ENCODE measurements at regions not wholly inside any gene's neighbourhood (a gene's known extent, or its start where the extent isn't known, plus 50 kb on each side); places are given as distances from the start of the nearest gene placed in this dataset.
A peak's percentile ranks its signal among the peaks of the same experiment; 100 is the strongest.

DNA sequence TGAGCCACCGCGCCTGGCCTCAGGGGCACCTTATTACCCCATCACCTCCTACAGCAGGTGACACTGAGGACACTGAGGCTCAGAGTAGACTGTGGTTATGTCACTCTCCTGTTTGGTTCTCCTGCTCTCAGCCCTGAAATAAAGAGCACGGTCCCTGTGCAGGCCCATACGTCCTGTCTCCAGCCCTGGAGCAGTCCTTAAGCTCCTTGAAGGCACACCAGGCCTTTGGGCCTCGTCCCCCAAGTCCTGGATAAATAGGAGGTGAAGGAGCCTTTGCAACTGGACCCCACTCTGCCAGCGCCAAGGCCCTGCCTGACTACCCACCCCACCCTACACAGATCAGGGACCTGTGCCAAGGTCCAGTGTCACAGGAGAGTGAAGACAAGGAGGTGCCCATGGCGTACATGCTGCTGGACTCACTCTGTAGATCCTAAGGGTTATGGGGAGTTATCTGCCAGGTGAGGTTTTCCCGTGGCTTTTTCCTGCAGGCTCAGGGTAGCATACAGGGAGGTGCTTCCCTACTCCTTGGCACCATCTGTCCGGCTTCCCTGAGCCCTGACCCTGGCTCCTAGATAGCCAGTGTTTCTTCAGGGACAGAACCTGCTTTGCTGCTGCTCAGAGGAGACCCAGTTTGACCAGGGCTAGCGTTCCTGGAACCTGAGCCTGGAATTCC is 253.2 kb downstream of the SEC14L1 start:
- DNase-seq (no peak), ATAC-seq (ENCODE audit: poor library complexity) (no peak)
- intact Hi-C loops (cut with DNase I) = no loop called here

DNA sequence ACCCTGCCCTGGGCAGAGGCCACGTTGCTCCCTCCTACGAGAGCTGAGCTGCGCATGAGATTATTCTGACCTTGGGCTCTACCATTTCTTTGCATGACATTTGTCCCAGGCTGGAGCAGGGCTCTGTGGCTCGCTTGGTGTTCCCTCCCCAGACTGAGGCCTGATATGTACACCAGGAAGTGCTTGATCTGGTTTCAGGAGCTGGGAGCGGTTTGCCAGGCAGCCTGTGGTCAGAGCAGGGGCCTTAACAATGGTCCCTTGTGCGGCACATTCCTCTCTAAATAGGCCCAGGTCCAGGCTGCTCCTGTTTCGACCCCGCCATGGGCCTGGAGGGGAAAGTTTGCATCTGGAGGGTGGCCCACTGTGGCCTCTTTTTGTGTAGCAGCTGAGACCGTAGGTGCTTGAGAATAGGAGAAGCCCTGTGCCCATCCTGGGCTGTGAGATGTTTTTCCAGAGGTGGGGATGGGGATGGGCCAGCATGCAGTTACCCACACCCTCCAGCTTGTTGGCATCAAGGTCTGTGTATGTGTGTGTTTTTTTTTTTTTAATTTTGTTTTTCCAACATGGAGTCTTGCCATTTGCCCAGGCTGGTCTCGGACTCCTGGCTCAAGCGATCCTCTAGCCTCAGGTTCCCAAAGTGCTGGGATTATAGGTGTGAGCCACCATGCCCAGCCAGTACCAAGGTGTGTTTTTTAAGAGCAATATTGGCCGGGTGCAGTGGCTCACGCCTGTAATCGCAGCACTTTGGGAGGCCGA is 253.9 kb downstream of the SEC14L1 start:
- ATAC-seq (ENCODE audit: poor library complexity) = peak; percentile 47
- intact Hi-C loops (cut with DNase I) = no loop called here

DNA sequence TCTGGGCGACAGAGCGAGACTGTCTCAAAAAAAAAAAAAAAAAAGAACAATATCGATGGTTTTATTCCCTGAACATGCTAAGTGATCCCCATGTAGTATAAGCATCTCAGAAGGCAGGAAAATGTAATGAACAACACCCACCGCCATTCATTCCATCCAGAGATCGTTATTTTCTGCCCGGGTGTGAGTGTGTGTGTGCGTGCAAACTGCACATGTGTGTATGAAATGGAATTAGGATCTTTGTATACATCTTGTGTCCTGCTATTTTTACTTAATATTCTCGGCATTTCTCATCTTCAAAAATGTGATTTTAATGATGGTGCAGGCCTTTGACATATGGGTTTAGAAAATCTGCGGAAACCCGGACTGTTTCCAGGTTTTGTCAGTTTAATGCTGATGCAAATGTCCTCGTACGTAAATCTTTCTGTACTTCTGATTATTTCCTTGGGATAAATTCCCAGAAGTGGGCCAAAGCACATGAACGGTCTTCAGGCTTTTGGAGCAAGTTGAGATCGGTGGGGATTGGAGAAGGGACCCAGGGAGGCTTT is 254.8 kb downstream of the SEC14L1 start:
- no peak for ATAC-seq (ENCODE audit: poor library complexity)

More for the DNA sequence above, 253.9 kb downstream of the SEC14L1 start:
- DNase-seq = peak; percentile 63

DNA sequence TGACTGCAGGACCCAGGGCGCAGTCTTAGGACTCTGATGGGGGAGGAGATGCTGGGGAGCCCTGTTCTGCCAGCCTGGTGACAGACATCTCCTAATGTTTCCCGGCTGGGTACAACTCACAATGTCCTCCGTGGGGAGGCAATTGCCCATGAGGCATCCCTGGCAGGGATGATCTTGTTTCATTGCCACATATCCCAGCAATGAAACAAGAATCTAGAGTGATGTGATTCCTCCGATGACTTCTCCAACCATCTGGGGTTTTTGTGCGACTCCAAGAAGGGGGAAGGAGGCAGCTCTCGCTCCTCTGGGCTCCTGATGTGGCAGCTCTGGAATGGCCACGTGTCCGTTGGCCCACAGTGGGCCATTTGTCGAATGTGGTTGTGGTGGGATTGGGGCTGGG is 255.8 kb downstream of the SEC14L1 start:
- ATAC-seq (ENCODE audit: poor library complexity) (no peak), DNase-seq (no peak)
- intact Hi-C loops (cut with DNase I) = no loop called here

More for the DNA sequence above, 254.8 kb downstream of the SEC14L1 start:
- intact Hi-C loops (cut with DNase I) = no loop called here
- DNase-seq = no peak

DNA sequence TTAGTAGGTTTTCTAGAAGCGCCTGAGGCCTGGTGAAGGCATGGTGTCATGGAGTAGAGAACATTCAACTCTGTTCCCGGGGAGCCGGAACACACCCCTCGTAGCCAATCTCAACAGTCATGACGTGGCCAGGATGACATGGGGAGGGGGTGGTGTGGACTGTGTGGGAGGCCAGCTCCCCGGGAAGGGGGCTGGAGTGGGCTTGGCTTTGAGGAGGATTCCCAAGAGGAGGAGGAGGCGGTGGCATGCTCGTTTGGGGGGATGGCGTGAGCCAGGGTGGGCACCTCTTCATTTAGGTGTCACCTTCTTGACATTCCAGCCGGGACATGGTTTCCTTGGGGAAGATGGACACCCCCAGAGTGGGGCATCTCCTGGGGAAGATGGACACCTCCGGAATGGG is 257.5 kb downstream of the SEC14L1 start:
- intact Hi-C loops (cut with DNase I) = no loop called here
- ATAC-seq (ENCODE audit: poor library complexity) (no peak), DNase-seq (no peak)

DNA sequence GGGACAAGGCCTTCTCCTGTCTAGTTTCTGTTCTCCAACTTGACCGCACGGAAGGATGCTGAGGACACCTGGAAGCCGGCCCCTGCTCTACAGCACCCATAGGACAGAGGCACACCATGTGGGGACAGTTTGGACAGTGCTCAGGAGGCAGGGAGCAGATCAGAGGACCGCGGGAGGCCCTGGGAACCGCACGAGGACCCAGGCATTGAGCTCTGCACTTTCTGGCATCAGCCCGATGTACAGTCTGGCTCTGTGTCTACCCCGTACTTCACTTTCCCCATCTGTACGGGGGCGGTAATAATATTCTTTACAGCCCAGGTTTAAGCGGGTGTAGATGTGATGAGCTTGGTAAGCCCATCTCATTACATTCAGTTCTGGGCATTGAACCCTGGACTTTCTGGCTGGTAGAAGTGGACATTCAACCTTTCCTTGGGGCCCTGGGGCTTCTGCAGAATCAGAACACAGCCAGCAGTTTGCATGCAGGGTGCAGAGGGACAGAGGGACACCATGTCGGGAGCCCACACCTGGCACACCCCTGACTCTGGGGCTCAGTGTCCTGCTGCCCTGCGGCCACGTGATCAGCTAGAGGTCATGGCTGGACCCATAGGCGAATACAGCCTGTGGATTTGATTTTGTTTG is 258.7 kb downstream of the SEC14L1 start:
- ATAC-seq (ENCODE audit: poor library complexity) = no peak
- no peak for DNase-seq

DNA sequence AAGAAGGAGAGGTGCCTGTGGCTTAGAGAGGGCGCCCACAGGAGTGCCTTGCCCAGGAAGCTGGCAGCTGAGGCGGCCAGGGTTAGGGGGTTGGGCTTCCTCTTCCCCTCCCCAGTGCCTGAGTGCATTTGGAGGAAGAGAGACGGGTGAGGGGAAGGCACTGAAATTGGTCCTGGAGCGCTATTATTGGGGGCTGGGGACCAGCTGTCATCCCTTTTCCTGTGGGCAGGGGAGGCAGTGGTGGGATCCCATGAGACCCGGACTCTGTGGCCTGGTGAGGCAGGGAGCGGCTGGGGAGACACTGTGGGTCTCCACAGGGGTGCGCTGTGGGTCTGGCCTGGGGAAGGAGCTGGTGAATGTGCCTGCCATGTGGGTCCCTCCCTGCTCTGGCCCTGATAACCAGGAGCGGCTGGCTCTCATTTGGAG is 259.7 kb downstream of the SEC14L1 start:
- intact Hi-C loops (cut with DNase I) = no loop called here
- ATAC-seq (ENCODE audit: poor library complexity) (peak; percentile 61), DNase-seq (peak; percentile 67)

More for the DNA sequence above, 258.7 kb downstream of the SEC14L1 start:
- intact Hi-C loops (cut with DNase I) = no loop called here

DNA sequence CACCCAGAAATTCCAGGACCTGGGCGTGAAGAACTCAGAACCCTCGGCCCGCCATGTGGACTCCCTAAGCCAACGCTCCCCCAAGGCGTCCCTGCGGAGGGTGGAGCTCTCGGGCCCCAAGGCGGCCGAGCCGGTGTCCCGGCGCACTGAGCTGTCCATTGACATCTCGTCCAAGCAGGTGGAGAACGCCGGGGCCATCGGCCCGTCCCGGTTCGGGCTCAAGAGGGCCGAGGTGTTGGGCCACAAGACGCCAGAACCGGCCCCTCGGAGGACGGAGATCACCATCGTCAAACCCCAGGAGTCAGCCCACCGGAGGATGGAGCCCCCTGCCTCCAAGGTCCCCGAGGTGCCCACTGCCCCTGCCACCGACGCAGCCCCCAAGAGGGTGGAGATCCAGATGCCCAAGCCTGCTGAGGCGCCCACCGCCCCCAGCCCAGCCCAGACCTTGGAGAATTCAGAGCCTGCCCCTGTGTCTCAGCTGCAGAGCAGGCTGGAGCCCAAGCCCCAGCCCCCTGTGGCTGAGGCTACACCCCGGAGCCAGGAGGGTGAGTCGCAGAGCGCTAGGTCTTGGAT is 261.5 kb downstream of the SEC14L1 start:
- no peak for DNase-seq
- no peak for ATAC-seq (ENCODE audit: poor library complexity)
- intact Hi-C loops (cut with DNase I) = no loop called here

DNA sequence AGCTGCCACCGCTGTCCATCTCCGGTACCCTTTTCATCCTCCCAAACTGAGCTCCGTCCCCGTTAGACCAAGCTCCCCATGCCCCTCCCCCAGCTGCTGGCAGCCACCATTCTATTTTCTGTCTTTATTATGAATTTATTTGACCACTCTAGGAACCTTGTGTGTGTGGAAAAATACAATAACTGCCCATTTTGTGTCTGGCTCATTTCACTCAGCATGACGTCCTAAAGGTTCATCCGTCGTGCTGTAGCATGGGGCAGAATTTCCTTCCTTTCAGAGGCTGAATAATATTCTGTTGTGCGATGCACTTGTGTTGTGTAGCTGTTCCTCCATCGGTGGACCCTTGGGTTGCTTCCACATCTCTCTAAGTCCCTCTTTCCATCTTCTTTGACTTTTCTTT is 263.1 kb downstream of the SEC14L1 start:
- no peak for DNase-seq
- intact Hi-C loops (cut with DNase I) = no loop called here

DNA sequence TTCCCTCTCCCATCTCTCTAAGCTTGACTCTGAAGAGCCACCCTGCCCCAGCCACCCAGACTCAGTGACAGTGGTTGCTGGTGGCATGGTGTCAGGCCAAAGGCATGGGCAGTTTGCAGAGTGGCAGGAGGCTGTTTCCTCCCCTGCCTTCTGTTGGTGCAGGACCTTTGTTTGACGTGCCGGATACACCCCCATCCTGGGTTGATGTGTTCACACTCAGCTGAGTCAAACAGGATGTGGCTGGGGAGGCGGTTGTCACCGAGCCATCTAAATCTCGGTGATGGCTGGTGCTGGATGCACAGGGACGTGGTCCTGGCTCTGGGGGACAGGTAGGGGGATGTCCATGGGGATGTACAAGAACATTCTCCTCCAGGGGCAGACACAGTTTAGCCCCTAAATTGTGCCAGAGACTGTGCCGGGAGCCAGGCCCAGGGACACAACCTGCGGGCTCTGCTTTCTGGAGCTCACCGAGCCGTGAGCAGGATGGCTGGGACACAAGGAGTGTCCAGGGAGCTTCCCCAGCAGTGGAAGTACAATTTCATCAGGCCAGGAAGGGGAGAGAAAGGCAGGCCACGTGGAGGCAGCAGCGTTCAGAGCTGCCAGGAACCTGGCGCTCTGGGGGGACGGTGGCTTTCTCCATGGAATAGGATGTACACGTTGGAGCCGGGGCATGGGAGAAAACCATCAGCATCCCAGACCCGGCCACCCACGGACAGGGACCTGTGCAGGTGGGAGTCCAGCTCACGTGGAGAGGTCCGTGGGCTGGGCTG is 264.2 kb downstream of the SEC14L1 start:
- ATAC-seq (ENCODE audit: poor library complexity) (peak; percentile 14), DNase-seq (peak; percentile 78)
- intact Hi-C loops (cut with DNase I) = no loop called here

More for the DNA sequence above, 263.1 kb downstream of the SEC14L1 start:
- ATAC-seq (ENCODE audit: poor library complexity) = no peak

DNA sequence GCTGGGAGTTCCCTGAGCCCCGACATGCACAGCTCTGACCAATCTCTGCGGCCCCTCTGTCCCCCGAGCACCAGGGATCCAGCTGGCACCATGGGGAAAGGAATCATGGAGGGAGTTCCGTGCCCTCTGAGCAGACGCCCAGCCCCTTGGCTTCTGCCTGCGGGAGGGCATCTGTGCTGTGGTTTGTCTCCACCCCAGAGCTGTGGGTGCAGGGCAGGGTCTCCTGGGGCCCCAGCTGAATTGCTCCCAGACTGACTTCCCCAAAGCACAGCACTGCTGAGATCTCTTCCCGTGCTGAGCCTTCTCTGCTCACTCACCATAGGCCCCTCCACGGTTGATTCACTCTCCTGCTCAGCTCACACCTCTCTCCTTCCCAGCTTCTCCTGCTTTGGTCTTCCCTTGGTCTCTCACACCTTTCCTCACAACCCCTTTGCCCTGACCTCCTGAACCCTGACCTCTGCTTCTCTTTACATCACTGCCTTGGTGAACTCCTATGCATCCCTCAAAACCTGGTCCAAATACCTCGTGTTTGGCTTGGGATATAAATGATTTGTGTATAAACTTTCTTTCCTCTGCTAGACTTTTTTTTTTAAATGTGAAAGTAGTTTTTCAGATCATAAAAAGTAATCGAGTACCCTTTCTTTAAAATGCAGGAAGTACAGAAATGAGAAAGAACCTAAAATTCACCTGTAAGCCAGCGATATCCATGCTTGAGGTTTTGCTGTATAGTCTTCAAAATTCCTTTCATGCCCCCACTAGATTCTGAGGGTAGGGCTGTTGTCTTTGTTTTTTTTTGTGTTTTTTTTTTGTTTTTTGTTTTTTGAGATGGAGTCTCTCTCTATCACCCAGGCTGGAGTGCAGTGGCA is 265.3 kb downstream of the SEC14L1 start:
- intact Hi-C loops (cut with DNase I) = no loop called here
- DNase-seq (peak; percentile 62), ATAC-seq (ENCODE audit: poor library complexity) (peak; percentile 3)

DNA sequence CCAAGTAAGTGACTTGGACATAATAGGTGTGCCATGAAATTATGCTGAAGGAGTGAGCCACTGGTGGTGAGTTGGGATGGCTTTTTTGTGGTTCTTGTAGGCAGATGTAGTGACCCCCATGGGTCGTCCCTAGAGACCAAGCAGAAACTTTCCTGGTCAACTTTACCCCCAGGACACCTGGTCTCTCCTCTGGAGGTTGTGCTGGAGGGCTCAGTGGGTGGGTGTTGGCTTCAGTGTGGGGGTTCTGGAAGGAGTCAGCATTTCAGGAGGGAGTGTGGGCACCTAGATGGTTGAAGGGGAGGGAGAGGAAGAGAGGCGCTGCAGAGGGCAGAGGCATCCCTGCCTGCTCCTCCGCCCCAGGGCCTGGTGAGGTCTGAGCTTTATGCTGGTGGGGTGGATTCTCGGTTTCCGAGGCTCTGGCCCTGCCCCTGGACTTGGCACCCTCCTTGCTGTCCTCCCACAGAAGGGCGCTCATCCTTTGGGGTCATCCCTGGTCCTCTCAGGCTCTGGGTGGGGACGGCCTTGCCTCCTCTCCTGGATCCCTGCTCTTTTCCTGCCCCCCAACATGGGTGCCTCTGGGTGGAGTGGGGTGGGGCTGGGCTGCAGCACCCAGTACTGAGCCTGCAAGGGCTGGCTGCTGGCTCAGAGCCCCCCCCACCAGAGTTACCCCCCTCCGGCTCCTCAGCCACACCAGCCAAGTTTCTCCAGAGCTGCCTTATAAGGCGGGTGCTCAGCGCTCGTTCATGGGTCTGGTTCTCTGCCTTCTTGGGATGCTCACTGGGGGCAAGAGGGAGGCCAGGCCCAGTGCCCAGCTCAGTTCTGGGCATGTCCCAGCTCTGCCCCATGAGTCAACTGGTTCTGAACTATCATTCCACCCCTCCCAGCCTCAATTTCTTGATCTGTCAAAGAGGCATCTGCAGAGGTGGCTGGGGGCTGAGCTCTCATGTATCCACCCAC is 266.8 kb downstream of the SEC14L1 start:
- intact Hi-C loops (cut with DNase I) = no loop called here
- ATAC-seq (ENCODE audit: poor library complexity) = no peak
- no peak for DNase-seq

DNA sequence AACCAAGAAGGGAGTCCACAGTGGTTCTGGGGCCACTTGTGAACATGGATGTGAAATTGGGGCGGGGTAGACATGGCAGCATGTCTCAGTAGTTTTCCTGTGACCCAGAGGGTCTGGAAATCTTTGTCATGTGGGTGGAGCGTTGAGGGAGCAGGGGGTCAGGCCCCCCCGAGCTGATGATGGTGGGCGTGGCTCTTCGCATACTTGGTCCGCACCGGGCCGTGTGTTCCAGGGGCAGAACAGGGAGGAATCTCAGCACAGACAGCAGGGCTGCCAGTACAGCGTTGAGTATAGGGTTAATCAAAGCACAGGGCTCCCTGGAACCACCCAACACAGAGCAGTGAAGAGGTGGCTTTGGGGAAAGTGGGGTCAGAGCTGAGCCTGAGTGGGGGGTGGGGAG is 267.5 kb downstream of the SEC14L1 start:
- intact Hi-C loops (cut with DNase I) = no loop called here
- no peak for ATAC-seq (ENCODE audit: poor library complexity)
- DNase-seq = no peak

DNA sequence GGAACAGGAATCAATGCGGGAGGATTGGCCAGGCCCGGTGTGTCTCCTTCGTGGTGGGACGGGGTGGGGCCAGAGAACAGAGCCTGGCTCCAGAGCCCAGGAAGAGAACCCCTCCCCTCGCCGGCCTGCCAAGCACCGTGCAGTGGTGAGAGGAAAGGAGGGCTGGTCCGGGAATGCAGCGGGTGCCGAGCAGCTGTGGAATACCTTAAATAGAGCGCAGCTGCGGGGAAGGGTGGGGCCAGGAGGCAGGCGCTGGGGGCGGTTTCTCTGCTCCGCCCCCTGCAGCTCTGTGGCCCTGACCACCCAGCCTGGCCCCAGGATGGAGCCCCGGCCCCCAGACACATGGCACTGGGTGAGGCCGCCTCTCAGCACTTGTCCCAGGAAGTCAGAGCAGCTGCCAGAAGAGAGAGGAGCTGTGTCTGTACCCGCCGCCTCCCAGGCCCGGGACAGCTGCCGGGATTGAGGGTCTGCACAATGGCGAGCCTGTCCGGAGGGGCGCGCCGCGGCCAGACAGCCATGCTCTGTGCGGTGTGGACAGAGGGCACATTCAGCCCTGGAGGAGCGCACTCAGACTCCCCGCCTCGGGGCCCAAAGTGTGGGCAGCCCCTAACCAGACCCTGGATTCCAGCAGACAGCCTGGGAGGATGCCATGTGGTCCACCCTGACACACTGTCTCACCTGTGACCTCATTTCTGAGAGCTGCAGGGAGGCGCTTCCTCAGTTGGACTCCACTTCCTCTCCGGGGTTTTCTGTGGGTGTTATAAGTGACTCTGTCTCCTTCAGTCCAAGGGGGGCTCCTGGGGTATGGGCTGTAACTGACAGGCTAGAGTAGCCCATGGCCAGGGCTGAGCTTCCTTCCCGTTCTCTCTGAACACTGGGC is 268.8 kb downstream of the SEC14L1 start:
- DNase-seq (peak; percentile 84), ATAC-seq (ENCODE audit: poor library complexity) (peak; percentile 84)
- intact Hi-C loops (cut with DNase I) = no loop called here

DNA sequence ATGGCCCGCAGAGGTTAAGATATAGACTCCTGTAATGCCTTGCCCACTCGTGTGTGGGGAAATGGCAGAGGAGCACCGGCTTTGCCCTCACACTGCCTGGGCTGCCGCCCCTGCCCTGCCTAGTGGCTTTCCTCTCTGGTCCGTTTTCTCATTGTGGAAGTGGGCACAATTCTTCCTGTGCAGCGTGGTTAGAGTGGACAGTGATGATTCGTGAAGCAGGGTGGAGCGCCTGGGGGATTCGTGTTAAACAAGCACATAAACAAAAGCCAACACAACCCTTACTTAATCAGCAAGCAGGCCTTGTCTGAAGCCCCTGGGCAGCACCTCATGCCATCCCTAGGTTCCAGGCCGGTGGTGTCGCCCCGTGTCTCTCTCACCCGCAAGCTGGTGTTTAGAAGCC is 269.7 kb downstream of the SEC14L1 start:
- intact Hi-C loops (cut with DNase I) = no loop called here
- ATAC-seq (ENCODE audit: poor library complexity) = no peak
- DNase-seq = no peak

Data from Right ventricle myocardium superior (tissue), 1 donor.